Gastrocnemius medialis (tissue), 4 donors: ENCODE measurements at regions not wholly inside any gene's neighbourhood (a gene's known extent, or its start where the extent isn't known, plus 50 kb on each side); places are given as distances from the start of the nearest gene placed in this dataset.

Source experiments
- CTCF ChIP-seq, 5 experiments: fragments of 450-650 bp in 3 of 5; fragments of 200-600 bp in 2 of 5; sonication (generic) in 2 of 5; IDR thresholded peaks in 4 of 5; conservative IDR thresholded peaks in 1 of 5; 1 replicate in 4 of 5; 2 replicates in 1 of 5; pipeline ENCODE4 v1.5.1; 2016 to 2019; ENCODE audit warnings: antibody characterized with exemption in 5 of 5, mild to moderate bottlenecking in 3 of 5, moderate library complexity in 3 of 5
- POLR2A ChIP-seq, 2 donors: fragments of 450-650 bp; IDR thresholded peaks; one replicate each; pipeline ENCODE4 v1.6.1; 2017; ENCODE audit warnings: antibody characterized with exemption in 2 of 2, mild to moderate bottlenecking in 2 of 2, moderate library complexity in 2 of 2

- no peak for TF ChIP-seq CTCF (IDR thresholded peaks at IDR 0.05 in 4 of 5, conservative IDR thresholded peaks at IDR 0.05 in 1 of 5)
- no peak for TF ChIP-seq POLR2A (IDR thresholded peaks at IDR 0.05)
Measured at GRCh38 chr3:165503346-165503745, 307.2 kb upstream of the SLITRK3 start.
